ENCODE measurements at regions not wholly inside any gene's neighbourhood (a gene's known extent, or its start where the extent isn't known, plus 50 kb on each side); places are given as distances from the start of the nearest gene placed in this dataset.

DNA sequence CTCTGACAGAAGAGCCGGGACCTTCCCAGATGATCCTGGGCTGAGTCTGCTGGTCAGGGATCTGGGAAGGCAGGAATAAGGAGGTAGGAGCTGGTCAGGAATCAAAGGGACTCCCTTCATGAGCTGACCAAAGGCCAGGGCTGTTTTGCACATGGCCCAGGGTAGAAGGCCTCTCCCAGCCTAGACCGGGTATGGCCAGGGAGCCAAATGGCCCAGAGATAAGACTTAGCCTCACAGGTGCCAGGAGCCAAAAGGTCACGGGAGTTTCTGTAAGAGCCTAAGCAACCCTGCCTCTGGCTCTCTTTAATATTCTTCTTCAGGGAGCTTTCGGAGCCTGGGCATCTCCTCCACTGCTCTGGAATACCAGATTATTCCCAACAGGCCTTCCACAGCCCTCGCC, 191.3 kb upstream of the PWP1 start:
- Mint-ChIP-seq H3K36me3 (ENCODE audit: low read depth) (no peaks in the 10 kb centered on the region), H3K27me3 (ENCODE audit: low read depth) (no peaks in the 10 kb centered on the region), H3K4me1 (no peaks in the 10 kb centered on the region), H3K4me3 (no peak overlapping the region), H3K27ac (no peak overlapping the region), H3K9me3 (peaks cover 3% of the 10 kb centered on the region)
- TF ChIP-seq, protein P1, sequence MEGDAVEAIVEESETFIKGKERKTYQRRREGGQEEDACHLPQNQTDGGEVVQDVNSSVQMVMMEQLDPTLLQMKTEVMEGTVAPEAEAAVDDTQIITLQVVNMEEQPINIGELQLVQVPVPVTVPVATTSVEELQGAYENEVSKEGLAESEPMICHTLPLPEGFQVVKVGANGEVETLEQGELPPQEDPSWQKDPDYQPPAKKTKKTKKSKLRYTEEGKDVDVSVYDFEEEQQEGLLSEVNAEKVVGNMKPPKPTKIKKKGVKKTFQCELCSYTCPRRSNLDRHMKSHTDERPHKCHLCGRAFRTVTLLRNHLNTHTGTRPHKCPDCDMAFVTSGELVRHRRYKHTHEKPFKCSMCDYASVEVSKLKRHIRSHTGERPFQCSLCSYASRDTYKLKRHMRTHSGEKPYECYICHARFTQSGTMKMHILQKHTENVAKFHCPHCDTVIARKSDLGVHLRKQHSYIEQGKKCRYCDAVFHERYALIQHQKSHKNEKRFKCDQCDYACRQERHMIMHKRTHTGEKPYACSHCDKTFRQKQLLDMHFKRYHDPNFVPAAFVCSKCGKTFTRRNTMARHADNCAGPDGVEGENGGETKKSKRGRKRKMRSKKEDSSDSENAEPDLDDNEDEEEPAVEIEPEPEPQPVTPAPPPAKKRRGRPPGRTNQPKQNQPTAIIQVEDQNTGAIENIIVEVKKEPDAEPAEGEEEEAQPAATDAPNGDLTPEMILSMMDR (IDR thresholded peaks at IDR 0.05; ENCODE audit: unreplicated experiment in 3 of 3), result no peak

GRCh38 chr12:107495604-107496003, 190.0 kb upstream of the PWP1 start:
- no peak overlapping the region for H3K4me3 Mint-ChIP-seq
- peaks cover 3% of the 10 kb centered on the region for H3K9me3 Mint-ChIP-seq
- no peaks in the 10 kb centered on the region for H3K4me1 Mint-ChIP-seq
- TF ChIP-seq, protein P1 (IDR thresholded peaks at IDR 0.05; ENCODE audit: unreplicated experiment in 3 of 3), result no peak
- no peaks in the 10 kb centered on the region for H3K27me3 Mint-ChIP-seq (ENCODE audit: low read depth)
- no peaks in the 10 kb centered on the region for H3K36me3 Mint-ChIP-seq (ENCODE audit: low read depth)
- no peak overlapping the region for H3K27ac Mint-ChIP-seq

- Mint-ChIP-seq H3K4me3 (no peak overlapping the region), H3K9me3 (peaks cover 3% of the 10 kb centered on the region), H3K4me1 (no peaks in the 10 kb centered on the region), H3K27ac (no peak overlapping the region), H3K27me3 (ENCODE audit: low read depth) (peaks cover 9% of the 10 kb centered on the region), H3K36me3 (ENCODE audit: low read depth) (no peaks in the 10 kb centered on the region)
- TF ChIP-seq, protein P1 (IDR thresholded peaks at IDR 0.05; ENCODE audit: unreplicated experiment in 3 of 3), result no peak
Observed at GRCh38 chr12:107497231-107497630, 188.4 kb upstream of the PWP1 start.

DNA sequence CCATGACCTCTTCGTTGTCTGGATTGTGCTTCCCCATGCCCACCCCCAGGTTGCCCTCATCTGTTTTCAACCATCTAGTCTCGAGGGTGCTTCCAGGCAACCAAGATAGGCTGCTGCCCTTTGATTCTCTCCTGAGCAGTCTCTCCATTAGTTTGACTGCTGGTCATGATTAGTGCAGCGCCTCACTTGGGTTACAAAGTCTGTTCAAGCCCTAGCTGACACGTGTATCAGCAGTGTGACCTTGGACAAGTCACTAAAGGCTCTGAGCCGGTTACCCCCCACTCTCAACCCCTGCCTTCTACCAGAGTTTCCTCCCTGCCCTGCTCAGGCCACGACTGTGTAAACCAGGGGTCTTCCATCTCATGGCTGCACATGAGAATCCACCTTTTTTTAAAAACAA, 185.3 kb upstream of the PWP1 start:
- Mint-ChIP-seq H3K4me1 (no peaks in the 10 kb centered on the region), H3K27ac (no peak overlapping the region), H3K4me3 (no peak overlapping the region), H3K36me3 (ENCODE audit: low read depth) (no peaks in the 10 kb centered on the region), H3K27me3 (ENCODE audit: low read depth) (peaks cover 9% of the 10 kb centered on the region), H3K9me3 (peaks cover 3% of the 10 kb centered on the region)
- TF ChIP-seq, protein P1 (IDR thresholded peaks at IDR 0.05; ENCODE audit: unreplicated experiment in 3 of 3), result no peak

DNA sequence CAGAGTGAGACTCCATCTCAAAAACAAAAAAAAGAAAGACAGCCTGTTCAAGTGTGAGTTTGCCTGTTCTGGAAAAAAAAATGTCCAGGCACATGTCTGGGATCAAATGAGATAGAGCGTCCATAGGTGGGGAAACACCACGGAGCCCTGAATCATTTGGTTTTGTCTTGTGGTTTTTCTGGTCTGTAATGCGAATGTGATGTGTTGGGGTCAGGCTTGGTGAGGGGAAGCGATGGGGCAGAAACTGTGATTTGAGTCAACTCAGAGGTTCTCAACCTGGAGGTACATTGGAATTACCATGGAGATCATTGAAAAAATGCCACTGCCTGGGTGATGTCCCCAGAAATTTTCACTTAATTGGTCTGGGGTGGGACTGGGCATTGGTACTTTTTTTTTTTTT, 183.9 kb upstream of the PWP1 start:
- Mint-ChIP-seq H3K27me3 (ENCODE audit: low read depth) (peaks cover 9% of the 10 kb centered on the region), H3K27ac (no peak overlapping the region), H3K4me3 (no peak overlapping the region), H3K36me3 (ENCODE audit: low read depth) (no peaks in the 10 kb centered on the region), H3K9me3 (peaks cover 3% of the 10 kb centered on the region), H3K4me1 (no peaks in the 10 kb centered on the region)
- TF ChIP-seq, protein P1 (IDR thresholded peaks at IDR 0.05; ENCODE audit: unreplicated experiment in 3 of 3), result no peak

DNA sequence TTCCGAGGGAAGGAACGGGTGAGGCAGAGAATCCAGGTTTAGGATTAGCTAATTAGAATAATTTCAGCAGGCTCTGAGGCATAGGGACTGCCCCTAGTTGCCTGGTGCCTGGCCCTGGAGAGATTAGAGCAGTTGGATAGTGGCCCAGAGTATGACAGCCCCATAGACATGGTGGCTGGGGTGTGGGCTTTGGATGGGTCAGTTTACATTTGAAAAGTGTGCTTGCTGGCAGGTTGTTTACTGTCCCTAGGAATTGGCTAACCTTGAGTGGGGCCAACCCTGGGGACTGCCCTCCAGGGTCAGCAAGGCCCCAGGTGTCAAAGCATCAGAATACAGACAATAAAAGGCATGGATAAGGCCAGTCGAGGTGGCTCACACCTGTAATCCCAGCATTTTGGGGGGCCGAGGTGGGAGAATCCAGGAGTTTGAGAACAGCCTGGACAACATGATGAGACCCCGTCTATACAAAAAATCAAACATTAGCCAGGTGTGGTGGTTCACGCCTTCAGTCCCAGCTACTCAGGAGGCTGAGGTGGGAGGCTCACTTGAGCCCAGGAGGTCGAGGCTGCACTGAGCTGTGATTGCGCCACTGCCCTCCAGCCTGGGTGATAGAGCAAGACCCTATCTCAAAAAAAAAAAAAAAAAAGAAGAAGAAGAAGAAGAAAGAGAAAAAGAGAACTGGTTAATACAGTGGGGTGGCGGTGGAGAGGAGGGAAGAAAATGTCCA, 182.3 kb upstream of the PWP1 start:
- Mint-ChIP-seq H3K36me3 (ENCODE audit: low read depth) (no peaks in the 10 kb centered on the region), H3K27ac (no peak overlapping the region), H3K9me3 (no peaks in the 10 kb centered on the region), H3K4me1 (no peaks in the 10 kb centered on the region), H3K4me3 (no peak overlapping the region), H3K27me3 (ENCODE audit: low read depth) (peaks cover 14% of the 10 kb centered on the region)
- TF ChIP-seq, protein P1 (IDR thresholded peaks at IDR 0.05; ENCODE audit: unreplicated experiment in 3 of 3), result no peak
